ENCODE measurements at regions not wholly inside any gene's neighbourhood (a gene's known extent, or its start where the extent isn't known, plus 50 kb on each side); places are given as distances from the start of the nearest gene placed in this dataset.

- H3K9ac ChIP-seq (ENCODE audit: insufficient read depth in 1 of 2, low read depth in 2 of 2, low read length in 2 of 2): no peak overlapping the region
- no peak overlapping the region for H3K4me2 ChIP-seq (ENCODE audit: insufficient read depth, low read length)
- DNase-seq (ENCODE audit: extremely low read depth in 1 of 4, low spot score in 3 of 4) (no peak), FAIRE-seq (no peak), ATAC-seq (no peak)
- no peaks in the 10 kb centered on the region for H3K36me3 ChIP-seq (ENCODE audit: control insufficient read depth, insufficient read depth, low read length)
- H3K79me2 ChIP-seq (ENCODE audit: control insufficient read depth, insufficient read depth, low read length): no peaks in the 10 kb centered on the region
- no peak overlapping the region for H3K4me3 ChIP-seq
- H3K27me3 ChIP-seq (ENCODE audit: control insufficient read depth in 2 of 2, insufficient read depth in 2 of 2, low read length in 2 of 2): no peaks in the 10 kb centered on the region
- no peaks in the 10 kb centered on the region for H3K4me1 ChIP-seq (replicated peaks in 1 of 2; ENCODE audit: control insufficient read depth in 2 of 2, insufficient read depth in 2 of 2, low read length in 2 of 2)
- no CpG with 5 or more reads among the region's 1 CpG for WGBS (ENCODE audit: insufficient coverage, low coverage, missing lambda C conversion rate)
- H2AFZ ChIP-seq (ENCODE audit: low read depth, low read length): no peak overlapping the region
- no TSS peak for BruUV-seq (replicated peaks)
- no peak overlapping the region for H3K27ac ChIP-seq (ENCODE audit: extremely low read depth, low read depth, low read length)
- H4K20me1 ChIP-seq (replicated peaks; ENCODE audit: control insufficient read depth, insufficient read depth, low read length): no peaks in the 10 kb centered on the region
- ChIA-PET CTCF (ENCODE audit: low intra/inter-chr PET ratio) (no interaction called here), POLR2A (no interaction called here)
- no peaks in the 10 kb centered on the region for H3K9me3 ChIP-seq (replicated peaks; ENCODE audit: control insufficient read depth, insufficient read depth, low read depth, low read length)
- intact Hi-C loops (cut with micrococcal nuclease): no loop called here
- H3K9me1 ChIP-seq (ENCODE audit: control insufficient read depth, insufficient read depth, low read length): no peaks in the 10 kb centered on the region
- TF ChIP-seq CHCHD3 (CRISPR knock-in tag; IDR thresholded peaks at IDR 0.05) (no peak), ZHX1 (conservative IDR thresholded peaks at IDR 0.05; ENCODE audit: low read length) (no peak), FOXM1 (IDR thresholded peaks at IDR 0.05; ENCODE audit: low read depth) (no peak), FOXM1 (CRISPR knock-in tag; IDR thresholded peaks at IDR 0.05; ENCODE audit: low read depth) (no peak), USF1 (CRISPR knock-in tag; IDR thresholded peaks at IDR 0.05) (no peak), ZNF695 (CRISPR knock-in tag; IDR thresholded peaks at IDR 0.05) (no peak), KAT8 (IDR thresholded peaks at IDR 0.05; ENCODE audit: low read depth) (no peak), SIN3A (IDR thresholded peaks at IDR 0.05; ENCODE audit: borderline replicate concordance in 2 of 2, control insufficient read depth in 1 of 2, low read depth in 2 of 2, low read length in 2 of 2) (no peak), SFPQ (IDR thresholded peaks at IDR 0.05; ENCODE audit: low read depth, low read length) (no peak), ZNF140 (CRISPR knock-in tag; IDR thresholded peaks at IDR 0.05) (no peak), TFAP4 (CRISPR knock-in tag; IDR thresholded peaks at IDR 0.05; ENCODE audit: borderline replicate concordance) (no peak), E4F1 (CRISPR knock-in tag; IDR thresholded peaks at IDR 0.05; ENCODE audit: borderline replicate concordance) (no peak), ELF1 (tag; IDR thresholded peaks at IDR 0.05) (no peak), FOXA1 (IDR thresholded peaks at IDR 0.05; ENCODE audit: borderline replicate concordance) (no peak), TRIM24 (IDR thresholded peaks at IDR 0.05) (no peak)
- in situ Hi-C loops (cut with MboI): no loop called here
Measured at GRCh38 chr9:28805197-28805596, 1231.9 kb upstream of the C9orf72 start.

All from K562 (cell line).